ENCODE measurements at regions not wholly inside any gene's neighbourhood (a gene's known extent, or its start where the extent isn't known, plus 50 kb on each side); places are given as distances from the start of the nearest gene placed in this dataset.
"Not testable (repeated sequence)": the region's sequence is repeated elsewhere in the genome, so short reads cannot be mapped to it uniquely, and the experiment has no call there.

- no peak for DNase-seq
Measured at GRCh38 chr6:153526479-153526878, 395.4 kb upstream of the RGS17 start.

DNA sequence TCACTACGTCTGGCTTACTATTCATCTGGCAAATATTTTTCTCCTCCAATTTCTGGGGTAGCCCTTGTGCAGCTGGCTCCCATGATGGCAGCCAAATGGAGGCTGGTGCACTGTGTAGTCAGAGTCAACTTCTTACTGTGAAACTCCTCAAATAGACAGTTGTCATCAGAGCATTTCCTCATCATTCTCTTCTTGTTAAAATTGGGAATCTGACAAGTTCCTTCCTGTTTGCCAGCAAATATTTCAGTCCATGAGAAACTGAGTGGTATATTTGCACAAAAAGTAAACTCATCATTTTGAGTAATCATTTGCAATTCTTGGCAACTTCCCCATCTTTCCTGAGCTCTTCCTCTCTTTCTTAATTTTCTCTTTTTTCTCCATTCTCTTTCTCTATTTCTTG, 394.9 kb upstream of the RGS17 start:
- no peak for DNase-seq

DNA sequence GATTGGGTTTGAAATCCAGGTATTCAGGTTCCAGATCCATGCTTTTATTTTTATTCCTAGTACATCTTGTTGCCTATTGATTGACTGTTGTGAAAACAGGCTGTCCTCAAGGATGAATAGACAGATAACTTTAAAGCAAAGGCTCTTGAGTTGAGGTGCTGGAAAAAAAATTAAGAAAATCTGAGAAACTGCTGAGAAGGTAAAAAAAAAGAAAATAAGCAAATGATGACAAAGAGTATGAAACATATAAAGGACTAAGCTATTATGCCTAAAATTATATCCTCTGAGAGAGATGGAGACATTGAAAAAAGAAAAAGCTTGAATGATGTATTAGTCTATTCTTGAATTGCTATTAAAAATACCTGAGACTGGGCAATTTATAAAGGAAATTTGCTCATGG, 392.3 kb upstream of the RGS17 start:
- DNase-seq, result no peak

- DNase-seq, result no peak
Measured at GRCh38 chr6:153511896-153512496, 380.9 kb upstream of the RGS17 start.

DNA sequence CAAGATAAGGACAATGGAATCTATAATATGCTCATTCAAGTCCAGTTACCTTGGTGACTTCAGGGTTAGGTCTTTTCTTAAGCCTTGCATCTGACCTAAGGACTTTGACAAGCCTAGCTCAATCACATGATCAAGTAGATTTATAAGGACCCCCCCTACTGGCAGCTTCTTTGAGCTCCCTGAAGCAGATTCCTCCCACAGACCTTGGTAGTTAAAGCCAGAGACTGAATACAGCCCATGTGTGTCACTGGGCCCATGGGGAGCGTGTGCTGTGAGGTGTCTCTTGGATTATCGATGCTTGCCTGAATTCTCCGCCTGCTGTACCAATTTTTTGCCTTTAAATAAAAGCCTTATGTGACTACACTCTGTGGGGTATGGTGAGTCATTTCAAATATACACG, 372.7 kb upstream of the RGS17 start:
- no peak for DNase-seq

GRCh38 chr6:153493501-153493900, 362.4 kb upstream of the RGS17 start:
- no peak for DNase-seq

- DNase-seq, result no peak
Measured at GRCh38 chr6:153489479-153489878, 358.4 kb upstream of the RGS17 start.

- DNase-seq, result no peak
Measured at GRCh38 chr6:153488267-153488666, 357.2 kb upstream of the RGS17 start.

DNA sequence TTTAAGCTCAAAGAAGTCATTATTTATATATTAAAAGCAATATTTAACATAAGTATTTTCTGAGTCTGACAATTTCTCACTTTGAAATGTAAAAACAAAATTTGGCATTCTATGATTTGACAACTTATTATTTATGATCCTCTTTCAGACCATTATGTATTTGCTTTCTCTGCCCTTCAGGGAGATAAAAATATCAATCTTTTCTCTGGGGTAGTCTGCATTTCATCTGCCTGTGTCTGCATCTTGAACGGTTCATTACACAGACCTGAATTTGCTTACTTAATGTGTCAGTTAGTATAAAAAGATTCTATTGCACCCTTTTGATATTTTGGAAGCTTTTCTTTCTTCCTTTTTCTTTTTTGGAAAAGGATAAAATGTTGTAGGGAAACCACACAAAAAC, 354.0 kb upstream of the RGS17 start:
- no peak for DNase-seq

DNA sequence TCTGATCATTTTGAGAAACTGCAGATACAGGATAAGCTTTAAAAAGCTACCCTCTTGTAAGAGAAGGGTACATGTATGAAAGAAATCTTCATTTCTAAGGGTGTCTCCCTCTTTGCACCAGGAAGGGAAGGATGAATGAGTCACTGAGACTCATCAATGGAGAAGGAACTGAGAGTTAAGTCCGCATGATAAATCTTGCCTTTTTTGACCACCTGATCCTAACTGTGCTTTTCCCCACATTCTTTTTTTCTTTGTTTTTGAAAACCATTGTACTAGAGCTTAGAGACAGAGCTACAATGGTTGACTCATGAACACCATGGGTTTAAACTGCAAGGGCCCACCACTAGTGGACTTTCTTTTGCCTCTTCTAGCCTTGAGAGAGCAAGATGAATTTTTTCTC, 353.0 kb upstream of the RGS17 start:
- no peak for DNase-seq

DNA sequence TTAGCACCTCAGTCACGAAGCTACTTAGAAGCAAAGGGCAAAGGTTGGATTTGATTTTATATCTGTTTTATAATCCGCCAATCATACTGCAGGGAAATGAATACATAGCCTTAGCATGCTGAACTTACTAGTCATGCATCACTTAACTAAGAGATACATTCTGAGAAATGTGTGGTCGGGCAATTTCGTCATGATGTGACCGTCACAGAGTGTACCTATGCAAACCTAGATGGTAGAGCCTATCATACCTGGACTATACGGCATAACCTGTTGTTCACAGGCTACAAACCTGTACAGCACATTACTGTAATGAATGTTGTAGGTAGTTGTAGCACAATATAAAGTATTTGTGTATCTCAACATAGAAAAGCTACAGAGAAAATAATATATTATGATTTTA, 345.2 kb upstream of the RGS17 start:
- no peak for DNase-seq

- DNase-seq, result no peak
Measured at GRCh38 chr6:153465050-153465449, 334.0 kb upstream of the RGS17 start.

DNA sequence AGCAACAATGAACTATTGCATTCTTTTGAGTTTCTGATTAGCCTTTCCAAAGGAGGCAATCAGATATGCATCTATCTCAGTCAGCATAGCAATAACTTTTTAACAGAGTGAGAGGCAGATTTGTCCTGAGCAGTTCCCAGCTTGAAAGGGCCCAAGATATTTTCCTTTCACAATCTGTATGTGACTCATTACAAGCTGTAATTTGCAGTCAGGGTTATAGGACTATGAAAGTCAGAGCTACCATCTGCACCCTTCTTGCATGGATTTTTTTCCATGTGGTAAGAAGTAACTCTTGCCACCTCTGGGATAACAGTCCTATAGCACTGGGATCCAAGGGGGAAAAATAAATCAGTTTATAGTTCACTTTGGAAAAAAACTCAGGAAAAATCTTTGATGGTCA, 318.2 kb upstream of the RGS17 start:
- no peak for DNase-seq

DNA sequence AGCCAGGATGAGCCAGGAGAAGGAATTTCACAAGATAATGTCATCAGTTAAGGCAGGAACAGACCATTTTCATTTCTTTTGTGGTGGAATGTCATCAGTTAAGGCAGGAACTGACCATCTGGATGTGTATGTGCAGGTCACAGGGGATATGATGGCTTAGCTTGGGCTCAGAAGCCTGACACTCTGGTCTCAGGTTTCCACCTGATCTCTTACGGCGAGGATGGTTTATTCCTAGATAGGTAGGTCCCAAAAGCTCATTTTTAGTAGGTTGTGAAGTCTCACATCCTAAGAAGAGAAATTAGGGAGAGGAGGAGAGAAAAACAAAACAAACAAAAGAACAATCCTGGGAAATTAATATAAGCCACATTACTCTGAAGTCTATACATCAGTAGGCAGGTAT, 311.7 kb upstream of the RGS17 start:
- not testable (repeated sequence) for DNase-seq

GRCh38 chr6:153442096-153442495, 311.0 kb upstream of the RGS17 start:
- DNase-seq, result no peak

DNA sequence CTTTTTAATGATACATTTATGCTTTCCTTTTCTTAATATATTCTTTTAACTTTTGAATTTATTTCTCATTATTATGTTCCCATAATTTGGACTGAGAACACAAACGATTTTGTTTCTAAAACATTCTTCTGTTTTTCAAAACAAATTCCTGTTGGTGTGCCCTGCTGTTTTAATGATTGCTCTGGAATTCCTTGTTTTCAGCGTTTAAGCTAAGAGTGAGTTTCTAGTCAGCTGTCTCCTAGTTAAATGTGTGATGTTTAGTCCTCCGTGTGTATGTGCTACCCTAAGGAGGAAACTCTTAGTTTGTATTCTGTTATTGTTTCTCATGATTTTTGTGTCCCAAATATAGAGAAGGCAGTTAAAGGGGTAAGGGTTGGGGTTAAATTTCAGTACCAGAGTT, 306.1 kb upstream of the RGS17 start:
- no peak for DNase-seq

GRCh38 chr6:153436351-153436750, 305.3 kb upstream of the RGS17 start:
- no peak for DNase-seq

DNA sequence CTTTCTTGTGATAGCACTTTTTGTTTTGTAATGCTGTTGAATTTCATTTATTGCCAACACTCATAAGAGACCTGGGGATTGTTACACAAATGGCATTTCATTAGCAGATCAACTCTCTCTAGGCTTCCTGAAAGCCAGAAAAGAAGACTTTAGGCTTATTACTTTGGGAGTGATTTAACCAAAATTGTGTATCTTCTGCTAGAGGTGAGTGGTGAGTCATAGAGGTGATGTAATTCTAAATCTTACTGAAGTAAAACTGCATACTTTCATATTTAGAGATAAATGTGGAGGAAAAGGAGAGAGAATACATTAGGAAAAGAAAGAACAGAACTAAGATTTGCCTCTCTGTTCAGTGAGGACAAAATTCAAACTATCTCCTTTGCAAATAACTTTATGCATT, 304.7 kb upstream of the RGS17 start:
- no peak for DNase-seq

GRCh38 chr6:153425536-153425935, 294.5 kb upstream of the RGS17 start:
- no peak for DNase-seq

GRCh38 chr6:153424719-153425400, 293.8 kb upstream of the RGS17 start:
- DNase-seq, result no peak

GRCh38 chr6:153412519-153412918, 281.4 kb upstream of the RGS17 start:
- no peak for DNase-seq

GRCh38 chr6:153411070-153411648, 280.1 kb upstream of the RGS17 start:
- no peak for DNase-seq

GRCh38 chr6:153405931-153406330, 274.8 kb upstream of the RGS17 start:
- DNase-seq, result no peak

- no peak for DNase-seq
Measured at GRCh38 chr6:153401751-153402150, 270.7 kb upstream of the RGS17 start.

DNA sequence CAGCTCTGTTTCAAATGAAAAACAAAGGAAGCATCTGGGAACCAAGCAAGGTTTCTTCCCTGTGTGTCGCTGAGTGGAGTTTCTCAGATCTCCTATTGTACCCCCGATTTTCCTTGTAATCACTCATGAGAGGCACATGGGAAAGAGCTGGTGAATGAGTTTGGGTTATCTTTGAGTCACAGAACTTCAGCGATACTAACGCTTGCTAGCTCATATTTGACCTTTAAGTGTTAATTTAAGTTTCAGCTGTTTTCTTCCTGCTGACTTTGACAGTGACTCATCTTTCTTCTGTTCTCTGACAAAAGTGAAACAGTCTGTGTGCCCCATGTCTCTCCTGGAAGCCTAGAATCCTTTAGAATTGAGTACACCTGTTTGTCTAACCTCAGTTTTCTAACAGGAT, 261.1 kb upstream of the RGS17 start:
- no peak for DNase-seq

Data from NCI-H1048 (cell line).